ENCODE measurements at regions not wholly inside any gene's neighbourhood (a gene's known extent, or its start where the extent isn't known, plus 50 kb on each side); places are given as distances from the start of the nearest gene placed in this dataset.

- H3K27ac ChIP-seq (ENCODE audit: insufficient read depth, low read length) = no peak overlapping the region
- TF ChIP-seq BHLHE40 (IDR thresholded peaks at IDR 0.05; ENCODE audit: low read depth, low read length) = no peak
- no peak for TF ChIP-seq CEBPB (IDR thresholded peaks at IDR 0.05; ENCODE audit: low read depth, low read length)
- TF ChIP-seq RCOR1 (IDR thresholded peaks at IDR 0.05; ENCODE audit: insufficient replicate concordance, low read length) = no peak
- TF ChIP-seq CTCF (conservative IDR thresholded peaks at IDR 0.05; ENCODE audit: low read depth, low read length) = no peak
- TF ChIP-seq RAD21 (IDR thresholded peaks at IDR 0.05; ENCODE audit: low read length) = no peak
- no peak for TF ChIP-seq MAZ (IDR thresholded peaks at IDR 0.05; ENCODE audit: borderline replicate concordance, low read depth, low read length)
- TF ChIP-seq MXI1 (IDR thresholded peaks at IDR 0.05; ENCODE audit: borderline replicate concordance, low read depth, low read length) = no peak
- no peak for TF ChIP-seq FOS (IDR thresholded peaks at IDR 0.05; ENCODE audit: low read depth, low read length)
- TF ChIP-seq CHD1 (IDR thresholded peaks at IDR 0.05; ENCODE audit: low read depth, low read length) = no peak
- no peak for TF ChIP-seq RFX5 (IDR thresholded peaks at IDR 0.05; ENCODE audit: low read depth, low read length)
- TF ChIP-seq SMC3 (IDR thresholded peaks at IDR 0.05; ENCODE audit: low read depth, low read length) = no peak
- TF ChIP-seq USF2 (IDR thresholded peaks at IDR 0.05; ENCODE audit: low read depth, low read length) = no peak
- TF ChIP-seq NFE2L2 (IDR thresholded peaks at IDR 0.05; ENCODE audit: low read depth, low read length) = no peak
- H3K36me3 ChIP-seq (ENCODE audit: control insufficient read depth, insufficient read depth, low read length) = no peaks in the 10 kb centered on the region
- H3K14ac ChIP-seq (replicated peaks; ENCODE audit: low read depth, low read length) = no peak overlapping the region
- no peak overlapping the region for H2BK120ac ChIP-seq (ENCODE audit: low read depth, low read length)
- BruUV-seq (replicated peaks) = no TSS peak
- WGBS, 2 experiments (ENCODE audit: extremely low coverage in 2 of 2, insufficient read length in 1 of 2) = no CpG with 5 or more reads among the region's 1 CpG
- no peak overlapping the region for H3K4me2 ChIP-seq (ENCODE audit: low read depth, low read length)
- in situ Hi-C loops (cut with MboI; ENCODE audit: low sequenced_read_pairs) (no loop called here), intact Hi-C loops (cut with micrococcal nuclease) (no loop called here), dilution Hi-C loops (cut with HindIII; ENCODE audit: low sequenced_read_pairs, unreplicated experiment) (no loop called here)
- ATAC-seq (ENCODE audit: low read depth) (no peak), DNase-seq (no peak)
- no peak overlapping the region for H2BK15ac ChIP-seq (ENCODE audit: low read depth, low read length)
- no peak overlapping the region for H3K18ac ChIP-seq (ENCODE audit: low read depth, low read length)
- H2AK5ac ChIP-seq (ENCODE audit: low read depth, low read length) = no peak overlapping the region
- no peak overlapping the region for H4K91ac ChIP-seq (ENCODE audit: insufficient read depth, low read depth, low read length)
- no peak overlapping the region for H2AFZ ChIP-seq (replicated peaks; ENCODE audit: low read length, poor library complexity)
- H3K79me1 ChIP-seq (ENCODE audit: low read depth in 1 of 2, low read length in 2 of 2) = no peaks in the 10 kb centered on the region
- no peak overlapping the region for H3K4ac ChIP-seq (ENCODE audit: low read depth, low read length)
- H3K23ac ChIP-seq (ENCODE audit: low read depth, low read length) = no peak overlapping the region
- H2AK9ac ChIP-seq (replicated peaks; ENCODE audit: low read depth, low read length, poor library complexity) = no peak overlapping the region
- no peak overlapping the region for H3K4me3 ChIP-seq (ENCODE audit: insufficient read depth, low read depth, low read length)
- no peak overlapping the region for H4K5ac ChIP-seq (ENCODE audit: low read depth, low read length)
- no peak overlapping the region for H2BK20ac ChIP-seq (ENCODE audit: low read depth, low read length)
- H3K9ac ChIP-seq (ENCODE audit: low read depth, low read length) = no peak overlapping the region
- ChIA-PET POLR2A (ENCODE audit: unreplicated experiment) (no interaction called here), CTCF (no interaction called here)
- no peak overlapping the region for H2BK5ac ChIP-seq (ENCODE audit: low read depth, low read length, poor library complexity, severe bottlenecking)
- H4K8ac ChIP-seq (ENCODE audit: low read depth in 2 of 2, low read length in 2 of 2) = no peak overlapping the region
- H4K20me1 ChIP-seq (ENCODE audit: insufficient read depth, low read length) = no peaks in the 10 kb centered on the region
- no peaks in the 10 kb centered on the region for H3K27me3 ChIP-seq (ENCODE audit: control insufficient read depth, insufficient read depth, low read length)
- no peak overlapping the region for H3K56ac ChIP-seq (ENCODE audit: extremely low read depth, insufficient read depth, low read length)
- H3K4me1 ChIP-seq (ENCODE audit: control insufficient read depth, insufficient read depth, low read length) = no peaks in the 10 kb centered on the region
- no peaks in the 10 kb centered on the region for H3K9me1 ChIP-seq (ENCODE audit: insufficient read depth, low read length)
- H3K9me3 ChIP-seq (ENCODE audit: control insufficient read depth, insufficient read depth, low read length) = no peaks in the 10 kb centered on the region
Measured at GRCh38 chr3:25084016-25084415, 344.0 kb upstream of the RARB start.
